GM21723 (cell line): ENCODE measurements at regions not wholly inside any gene's neighbourhood (a gene's known extent, or its start where the extent isn't known, plus 50 kb on each side); places are given as distances from the start of the nearest gene placed in this dataset.
"Not testable (repeated sequence)": the region's sequence is repeated elsewhere in the genome, so short reads cannot be mapped to it uniquely, and the experiment has no call there.

Source experiments
- ATAC-seq: cut with Tn5 transposase; IDR thresholded peaks from one replicate; pipeline ENCODE4 v1.9.1; 2021; ENCODE audit warnings: mild to moderate bottlenecking, moderate library complexity; ENCODE audit not compliant: unreplicated experiment

DNA sequence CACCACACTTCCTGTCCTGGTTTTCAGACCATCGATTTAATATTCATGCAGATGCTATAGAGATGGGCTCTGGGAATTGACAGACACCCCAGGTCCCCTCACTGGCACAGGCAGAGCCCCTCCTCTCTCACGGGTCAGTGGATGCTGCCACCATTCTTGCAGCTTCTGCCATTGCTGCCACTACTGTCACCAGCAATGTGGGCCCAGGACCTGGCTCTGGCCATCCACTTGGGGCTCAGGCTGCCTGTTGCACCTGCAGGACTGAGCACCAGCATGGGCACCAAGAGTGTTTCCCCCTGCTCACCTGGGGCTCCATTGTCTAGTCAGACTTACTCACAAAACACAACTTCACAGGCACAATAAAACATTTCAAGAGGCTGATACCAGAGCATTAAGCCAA is 479.0 kb upstream of the ZNF608 start:
- ATAC-seq = no peak

DNA sequence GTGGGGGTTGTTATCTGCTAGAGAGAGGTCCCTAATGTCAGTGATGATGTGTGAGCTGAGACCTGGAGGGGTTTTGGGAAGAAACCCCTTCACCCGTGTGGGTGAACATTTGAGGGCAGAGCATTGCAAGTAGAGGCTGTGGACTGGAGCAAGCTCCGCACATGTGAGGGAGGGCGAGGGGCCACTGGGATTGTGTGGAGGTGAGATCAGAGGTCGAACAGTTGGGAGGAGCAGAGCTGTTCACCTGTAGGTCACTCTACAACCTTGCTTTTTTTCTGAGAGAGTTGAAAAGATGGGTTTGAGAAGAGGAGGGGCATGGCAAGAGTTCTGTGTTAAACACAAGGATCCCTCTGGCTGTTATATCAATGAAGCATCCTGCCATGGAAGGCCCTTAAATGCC is 480.4 kb upstream of the ZNF608 start:
- ATAC-seq = no peak

DNA sequence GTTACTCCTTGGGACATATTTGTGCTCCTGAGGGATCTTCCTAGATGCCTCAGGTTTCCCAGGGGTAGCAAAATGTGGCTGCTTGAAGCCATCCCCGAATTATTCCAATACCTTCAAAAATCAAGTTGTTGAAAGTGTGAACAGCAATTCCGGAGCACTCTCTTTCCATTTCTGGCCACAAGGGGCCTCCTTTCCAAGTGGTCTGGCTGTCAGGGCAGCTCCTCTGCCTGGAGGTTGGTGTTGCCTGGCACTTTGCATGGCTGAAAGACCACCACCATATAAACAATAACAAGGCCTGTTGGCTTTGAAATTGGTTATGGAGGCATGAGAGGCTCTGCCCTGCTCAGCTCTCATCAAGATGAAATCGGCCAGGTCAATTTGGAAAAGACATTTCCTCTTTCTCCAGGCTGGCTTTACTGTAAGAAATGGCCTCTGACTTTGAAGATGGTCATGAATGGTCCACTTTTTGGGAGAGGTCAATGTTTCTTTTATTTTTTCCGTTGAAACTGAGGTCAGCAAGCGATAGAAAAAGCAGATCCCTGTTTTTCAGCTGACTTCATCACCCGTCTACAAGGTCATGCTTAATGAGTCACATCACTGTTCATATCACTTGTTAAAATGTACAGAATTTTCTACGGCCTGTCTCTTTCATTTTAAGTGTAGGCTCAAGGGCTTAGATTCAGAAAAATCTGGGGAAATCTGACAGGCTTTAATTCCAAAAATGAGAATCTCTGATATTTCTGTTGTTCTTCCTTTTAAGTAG is 481.1 kb upstream of the ZNF608 start:
- no peak for ATAC-seq

DNA sequence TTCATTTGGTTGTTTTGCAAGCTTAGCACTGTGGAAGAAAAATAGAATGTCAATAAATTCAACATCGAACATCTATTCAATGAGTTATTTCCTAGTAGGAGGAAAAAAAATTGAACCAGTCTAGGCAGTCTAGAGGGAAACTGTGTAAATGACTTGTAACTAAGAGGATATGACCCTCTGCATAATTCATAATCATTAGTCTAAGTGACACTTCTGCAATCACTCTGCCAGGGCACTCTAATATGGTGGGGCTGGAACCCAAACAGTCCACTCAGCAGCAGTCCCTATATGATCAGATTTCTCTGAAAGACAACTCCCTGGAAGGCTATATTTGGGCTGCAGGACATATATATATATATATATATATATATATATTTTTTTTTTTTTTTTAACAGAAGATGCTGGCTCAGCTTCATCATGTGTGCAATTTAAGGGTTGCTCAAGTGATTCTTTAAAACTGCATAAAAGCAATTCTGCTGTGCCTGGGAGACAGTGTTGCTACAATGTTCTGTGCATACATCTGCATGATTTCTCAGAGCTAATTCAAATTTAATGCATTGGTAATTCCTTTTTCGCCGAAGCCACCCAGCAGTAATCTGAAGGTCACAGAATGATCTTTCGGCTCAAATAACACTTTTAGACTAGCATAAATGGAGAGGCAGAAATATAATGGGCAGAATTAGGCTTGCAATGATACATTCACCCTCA is 482.1 kb upstream of the ZNF608 start:
- ATAC-seq = no peak

DNA sequence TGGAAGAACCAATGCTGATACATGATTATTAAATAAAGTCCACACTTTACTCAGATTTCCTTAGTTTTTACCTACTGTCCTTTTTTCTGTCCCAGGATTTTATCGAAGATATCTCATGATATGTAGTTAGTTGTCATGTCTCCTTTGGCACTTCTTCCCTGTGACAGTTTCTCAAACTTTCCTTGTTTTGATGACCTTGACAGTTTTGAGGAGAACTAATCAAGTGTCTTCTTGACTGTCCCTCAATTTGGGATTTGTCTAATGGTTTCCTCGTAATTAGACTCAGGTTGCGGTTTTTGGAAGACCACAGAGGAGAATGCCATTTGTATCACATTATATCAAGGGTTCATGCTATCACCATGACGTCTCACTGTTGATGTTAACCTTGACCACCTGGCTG is 483.1 kb upstream of the ZNF608 start:
- ATAC-seq = no peak

DNA sequence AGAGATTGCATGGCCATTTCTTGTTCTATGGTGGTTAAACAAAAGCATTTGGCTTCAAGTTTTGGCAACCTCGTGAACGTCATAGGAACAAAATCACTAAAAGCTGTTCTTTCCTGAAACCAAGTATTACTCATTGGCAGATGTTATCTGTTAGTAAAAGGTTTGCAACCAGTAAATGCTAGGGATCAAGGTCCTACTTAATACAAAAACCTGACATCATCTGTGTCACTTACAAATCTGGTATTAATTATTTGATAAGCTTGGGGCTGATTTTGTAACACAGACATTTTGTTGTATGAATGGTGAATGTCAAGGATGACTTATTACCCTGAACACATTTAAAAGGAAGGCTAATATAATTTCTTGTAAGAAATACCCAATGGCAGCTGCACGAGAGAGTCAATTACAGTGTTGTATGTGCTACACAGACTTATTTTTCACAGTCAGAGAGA is 486.4 kb upstream of the ZNF608 start:
- ATAC-seq = no peak

DNA sequence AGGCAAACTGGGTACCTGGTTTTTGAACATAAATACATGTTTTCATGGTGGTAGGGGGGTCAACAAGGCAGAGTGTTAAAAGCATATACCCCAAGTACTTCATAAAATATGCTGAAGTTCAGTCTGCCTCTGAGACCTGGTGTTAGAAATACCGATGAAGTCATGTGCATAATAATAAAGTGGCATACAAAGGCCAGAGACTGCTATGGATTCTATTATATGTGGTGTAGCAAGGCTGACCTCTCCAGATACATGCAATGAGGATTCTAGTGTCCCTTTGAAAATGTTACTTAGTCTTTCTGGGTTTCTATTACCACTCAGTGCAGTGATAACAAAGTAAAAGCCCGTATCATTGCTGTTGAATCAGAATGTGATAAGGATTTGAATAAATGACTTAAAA is 487.5 kb upstream of the ZNF608 start:
- ATAC-seq = no peak

DNA sequence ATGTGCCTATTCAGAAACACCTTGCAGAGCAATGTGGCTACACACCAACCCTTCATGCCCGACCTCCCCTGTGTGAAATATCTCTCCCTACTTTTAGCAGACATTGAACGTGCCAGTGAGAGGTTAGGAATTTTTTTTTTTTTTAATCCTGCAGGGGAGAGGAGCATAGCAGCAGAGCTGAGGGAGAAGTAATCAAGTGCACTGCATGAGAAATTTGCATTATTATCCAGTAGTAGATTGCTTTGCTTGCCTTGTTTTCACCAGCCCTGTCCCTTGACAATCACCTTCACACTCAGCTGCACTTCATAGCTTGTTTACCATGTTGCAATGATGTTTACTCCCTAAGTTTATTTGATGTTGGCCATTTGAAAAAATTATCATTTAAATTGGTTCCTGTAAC is 489.6 kb upstream of the ZNF608 start:
- ATAC-seq = no peak

DNA sequence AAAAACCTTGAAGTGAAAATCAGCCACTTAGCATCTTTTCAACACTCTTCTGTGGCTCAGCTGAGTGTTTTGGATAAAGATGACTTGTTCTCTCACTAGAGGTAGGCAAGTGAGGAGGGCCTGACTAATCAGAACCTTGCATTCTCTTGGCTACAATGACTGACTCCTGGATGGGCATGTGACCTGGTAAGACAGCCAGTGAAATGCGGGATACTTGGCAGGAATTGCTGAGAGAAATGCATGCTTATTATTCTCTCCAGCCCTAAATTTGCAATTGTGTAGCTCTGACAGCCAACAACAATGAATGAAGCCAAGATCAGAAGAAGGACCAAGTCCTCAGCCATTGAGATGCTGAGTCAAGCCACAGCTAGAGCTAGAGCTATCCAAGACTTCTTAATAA is 490.5 kb upstream of the ZNF608 start:
- ATAC-seq = no peak

DNA sequence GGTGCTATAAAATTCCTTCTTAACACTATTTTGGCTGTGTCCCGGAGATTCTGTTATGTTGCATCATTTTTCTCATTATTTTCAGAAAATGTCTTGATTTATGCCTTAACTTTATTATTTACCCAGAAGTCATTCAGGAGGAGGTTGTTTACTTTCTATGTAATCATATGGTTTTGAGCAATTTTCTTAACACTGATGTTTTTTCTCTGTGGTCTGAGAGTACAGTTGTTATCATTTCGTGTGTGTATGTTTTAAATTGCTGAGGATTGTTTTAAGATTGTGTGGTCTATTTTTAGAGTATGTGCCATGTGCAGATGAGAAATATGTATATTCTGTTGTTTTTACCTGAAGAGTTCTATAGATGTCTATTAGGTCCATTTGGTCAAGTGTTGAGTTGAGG is 498.1 kb upstream of the ZNF608 start:
- no peak for ATAC-seq

DNA sequence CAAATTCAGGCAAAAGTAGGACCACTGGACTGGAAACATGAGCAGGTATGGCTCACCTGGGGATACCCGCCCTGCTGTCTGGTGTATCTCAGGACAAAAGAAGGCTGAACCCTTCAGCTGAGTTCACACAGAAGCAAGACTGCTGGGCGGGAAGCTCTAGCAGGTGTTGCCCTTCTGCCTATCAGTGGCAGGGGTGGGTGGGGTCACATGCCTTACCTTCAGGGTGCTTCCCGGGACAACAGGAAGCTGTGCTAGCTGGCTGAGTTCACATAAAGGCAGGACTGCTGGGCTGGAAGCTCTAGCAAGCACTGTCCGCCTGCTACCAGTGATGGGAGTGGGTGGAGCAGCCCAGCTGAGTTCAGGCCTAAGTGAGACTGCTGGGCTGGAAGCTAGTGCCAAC is 498.8 kb upstream of the ZNF608 start:
- ATAC-seq = no peak

DNA sequence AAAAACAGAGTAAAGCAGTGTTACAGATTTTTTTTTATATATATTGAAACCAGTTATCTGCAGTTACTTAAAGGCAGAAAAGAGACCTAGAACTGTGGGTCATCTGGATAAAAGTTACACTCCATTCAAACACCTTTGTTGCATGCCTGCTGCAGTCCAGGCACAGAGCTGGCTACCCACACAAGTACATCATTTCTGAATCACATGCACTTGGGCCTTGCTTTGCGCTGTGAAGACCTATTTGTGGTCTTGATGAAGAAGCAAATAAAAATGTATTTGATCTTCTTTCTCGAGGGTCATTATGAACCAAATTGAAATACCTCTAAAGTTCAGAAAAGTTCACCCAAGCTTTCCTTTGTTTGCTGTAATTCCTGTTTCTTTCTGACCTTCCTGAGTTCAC is 503.0 kb upstream of the ZNF608 start:
- ATAC-seq = no peak

DNA sequence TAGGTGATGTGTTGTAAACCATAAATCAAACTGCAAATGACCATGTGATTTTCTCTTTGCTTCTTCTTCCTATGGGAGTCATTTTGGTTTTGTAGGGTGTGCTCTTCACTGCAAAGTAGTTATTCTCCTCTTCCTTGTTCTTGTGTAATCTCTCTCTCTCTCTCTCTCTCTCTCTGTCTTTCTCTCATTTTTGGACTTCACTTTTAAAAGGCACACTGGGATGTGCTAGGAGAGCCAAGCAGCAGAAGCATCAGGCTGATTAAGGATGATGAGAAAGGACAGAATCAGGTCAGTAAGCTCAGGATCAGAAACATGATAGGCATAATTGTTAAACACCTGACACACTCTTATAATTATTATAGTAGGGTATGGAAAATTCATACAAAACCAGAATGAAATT is 505.3 kb upstream of the ZNF608 start:
- no peak for ATAC-seq

DNA sequence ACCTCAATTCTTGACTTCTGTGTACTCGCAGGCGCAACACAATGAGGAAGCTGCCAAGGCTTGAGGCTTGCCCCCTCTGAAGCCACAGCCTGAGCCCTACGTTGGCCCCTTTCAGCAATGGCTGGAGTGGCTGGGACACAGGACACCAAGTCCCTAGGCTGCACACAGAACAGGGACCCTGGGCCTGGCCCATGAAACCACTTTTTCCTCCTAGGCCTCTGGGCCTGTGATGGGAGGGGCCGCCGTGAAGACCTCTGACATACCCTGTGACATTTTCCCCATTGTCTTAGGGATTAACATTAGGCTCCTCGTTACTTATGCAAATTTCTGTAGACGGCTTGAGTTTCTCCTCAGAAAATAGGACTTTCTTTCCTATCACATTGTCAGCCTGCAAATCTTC is 507.2 kb upstream of the ZNF608 start:
- not testable (repeated sequence) for ATAC-seq

DNA sequence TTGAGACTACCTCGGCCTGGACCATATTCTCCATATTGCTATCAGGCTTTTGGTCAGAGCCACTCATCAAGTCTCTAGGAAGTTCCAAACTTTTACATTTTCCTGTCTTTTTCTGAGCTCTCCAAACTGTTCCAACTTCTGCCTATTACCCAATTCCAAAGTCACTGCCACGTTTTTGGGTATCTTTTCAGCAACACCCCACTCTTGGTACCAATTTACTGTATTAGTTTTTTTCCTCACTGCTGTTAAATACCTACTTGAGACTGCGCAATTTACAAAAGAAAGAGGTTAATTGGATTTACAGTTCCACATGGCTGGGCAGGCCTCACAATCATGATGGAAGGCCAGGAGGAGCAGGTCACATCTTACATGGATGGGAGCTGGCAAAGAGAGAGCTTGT is 507.8 kb upstream of the ZNF608 start:
- no peak for ATAC-seq

DNA sequence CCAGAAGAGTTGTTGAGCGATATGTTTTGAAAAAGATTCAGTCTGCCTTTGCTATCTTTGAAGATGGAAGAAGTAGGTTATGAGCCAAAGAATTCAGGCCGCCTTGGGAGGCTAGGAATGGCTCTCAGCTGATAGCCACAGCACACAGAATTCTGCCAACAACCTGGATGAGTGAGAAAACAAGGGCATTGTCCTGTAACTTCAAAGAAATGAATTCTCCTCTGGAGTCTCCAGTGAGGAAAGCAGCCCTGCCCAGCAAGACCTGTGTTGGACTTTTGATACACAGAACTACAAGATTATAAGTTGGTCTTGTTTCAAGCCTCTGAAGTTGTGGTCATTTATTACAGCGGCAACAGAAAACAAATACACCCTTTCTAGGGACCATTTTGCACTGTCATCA is 509.9 kb upstream of the ZNF608 start:
- ATAC-seq = no peak

DNA sequence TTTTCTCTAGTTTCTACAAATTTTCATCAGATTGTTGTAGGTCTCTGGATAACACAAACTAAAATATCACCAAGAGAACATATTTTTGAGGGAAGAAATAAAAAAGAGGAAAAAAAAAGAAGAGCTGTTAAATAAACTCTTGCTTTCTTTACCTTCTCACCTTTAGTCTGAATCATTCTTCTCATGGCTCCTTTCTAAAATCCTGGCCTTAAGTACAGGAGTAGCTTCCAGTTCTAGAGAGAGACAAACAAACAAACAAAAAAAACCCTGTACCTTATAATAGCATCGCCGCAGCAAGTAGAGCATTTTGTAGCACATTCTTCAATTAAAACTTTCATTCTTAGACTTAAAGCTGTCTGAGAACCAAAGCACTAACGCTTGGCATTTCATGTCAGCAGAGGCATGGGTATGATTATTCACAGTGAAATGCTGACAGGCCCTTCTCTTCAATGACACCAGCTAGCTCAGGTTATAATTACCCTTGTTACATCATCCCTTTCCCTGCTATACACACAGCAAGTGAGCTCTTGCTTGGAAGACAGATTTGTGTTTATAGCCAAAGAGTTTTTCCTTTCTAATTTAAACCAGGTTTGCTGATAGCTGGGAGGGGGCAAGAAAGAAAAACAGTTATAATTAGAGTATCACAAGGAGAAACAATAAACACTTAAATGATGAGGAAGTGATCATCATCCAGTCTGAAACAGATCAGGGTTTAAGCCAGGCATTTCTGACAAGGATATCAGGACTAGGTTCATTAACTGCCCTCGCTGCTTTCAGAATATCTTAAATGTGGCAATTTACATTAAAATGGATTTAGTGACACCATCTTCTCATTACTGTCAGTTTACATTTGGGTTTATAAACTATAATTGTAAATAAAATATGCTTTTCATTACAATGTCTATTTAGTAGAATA is 510.9 kb upstream of the ZNF608 start:
- ATAC-seq = no peak

DNA sequence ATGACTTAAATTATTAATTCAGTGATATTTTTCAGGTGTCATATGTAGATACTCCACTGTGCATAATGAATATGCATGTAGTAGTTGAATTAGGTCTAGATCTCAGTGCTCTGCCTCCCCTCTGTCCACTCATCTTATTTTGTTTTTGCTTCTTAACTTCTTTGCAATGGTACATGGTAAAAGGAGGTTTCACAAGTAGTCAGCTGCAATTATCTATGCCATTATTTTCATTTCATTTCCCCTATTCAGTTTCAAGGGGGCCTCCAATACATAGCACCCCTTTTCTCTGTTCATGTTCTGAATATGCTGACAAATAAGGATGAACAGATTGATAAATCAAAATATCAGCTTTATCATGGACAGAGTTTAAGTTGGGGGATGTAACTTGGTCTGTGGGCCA is 511.6 kb upstream of the ZNF608 start:
- ATAC-seq = no peak

DNA sequence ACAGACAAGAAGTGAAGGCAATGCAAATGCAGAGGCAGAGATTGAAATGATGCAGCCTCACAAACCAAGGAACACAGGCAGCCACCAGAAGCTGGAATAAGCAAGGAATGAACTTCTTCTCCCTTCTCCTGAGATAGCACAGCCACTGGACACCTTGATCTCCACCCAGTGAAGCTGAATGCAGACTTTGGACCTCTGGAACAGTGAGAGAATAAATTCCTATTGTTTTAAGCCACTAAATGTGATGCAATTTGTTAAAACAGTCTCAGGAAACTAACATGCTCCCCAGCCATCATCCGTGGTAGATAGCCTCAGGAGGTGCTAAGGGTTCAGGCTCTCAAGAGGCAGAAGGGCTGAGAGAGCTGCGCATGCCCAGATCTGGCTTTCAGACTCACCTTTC is 512.2 kb upstream of the ZNF608 start:
- no peak for ATAC-seq

DNA sequence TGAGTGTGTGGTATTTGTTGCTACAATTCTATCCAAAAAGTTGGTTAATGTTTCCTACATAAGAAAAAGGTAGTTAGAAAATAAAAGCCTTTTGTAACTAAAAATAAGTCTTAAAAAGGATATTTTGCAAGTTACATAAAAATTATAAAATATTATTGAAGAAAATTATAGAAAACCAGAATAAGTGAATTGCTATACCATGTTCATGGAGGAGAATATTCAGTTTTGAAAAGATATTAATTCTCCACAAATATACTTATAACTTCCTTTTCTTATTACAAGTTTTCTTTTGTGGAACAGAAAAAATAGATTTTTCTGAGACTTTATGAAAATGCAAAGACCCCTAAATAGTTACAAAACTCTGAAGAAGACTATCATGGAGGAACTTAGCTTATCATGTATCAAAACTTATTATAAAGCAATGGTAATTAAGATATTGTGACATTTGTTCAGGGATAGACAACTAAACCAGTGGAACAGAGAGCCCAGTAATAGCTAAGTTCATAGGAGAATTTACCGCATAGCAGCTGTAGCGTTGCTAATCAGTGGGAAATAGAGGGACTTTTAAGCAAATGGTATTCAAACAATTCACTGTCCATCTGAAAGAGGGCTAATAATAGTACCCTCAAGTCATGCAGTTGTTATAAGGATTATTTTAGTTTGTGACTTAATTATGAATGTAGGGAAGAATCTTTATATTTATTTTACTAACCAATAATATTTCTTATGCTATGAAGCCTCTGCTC is 515.2 kb upstream of the ZNF608 start:
- no peak for ATAC-seq

DNA sequence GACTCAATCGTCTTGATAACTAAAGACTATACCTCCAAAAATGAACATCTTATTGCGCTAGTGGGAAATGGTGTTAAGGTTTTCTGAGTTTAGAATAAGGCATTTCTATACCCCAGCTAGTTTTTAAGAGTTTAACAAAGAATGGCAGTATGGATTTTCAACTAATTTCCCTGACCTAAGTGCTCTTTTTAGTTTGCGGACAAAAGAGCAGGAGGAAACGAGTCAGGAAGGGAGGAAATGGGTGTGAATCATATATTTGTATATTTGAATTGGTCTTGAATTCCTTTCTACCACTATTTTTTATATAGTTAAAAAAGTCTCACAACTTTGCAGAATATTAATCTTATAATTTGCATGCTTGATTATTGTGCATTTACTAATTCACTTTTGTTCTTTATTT is 516.3 kb upstream of the ZNF608 start:
- no peak for ATAC-seq
